Testis (tissue), 2 donors: ENCODE measurements at regions not wholly inside any gene's neighbourhood (a gene's known extent, or its start where the extent isn't known, plus 50 kb on each side); places are given as distances from the start of the nearest gene placed in this dataset.

ENCODE experiments used
- DNase-seq: peaks from one replicate; pipeline ENCODE4 v3.0.0-alpha.2; 2019
- H3K27ac ChIP-seq, 2 donors: fragments of 200-600 bp; sonication (generic); one replicate each; pipeline ENCODE4 v1.5.1; 2019
- H3K27me3 ChIP-seq: fragments of 200-600 bp; sonication (generic); one replicate; pipeline ENCODE4 v1.5.1; 2019
- H3K36me3 ChIP-seq: fragments of 200-600 bp; sonication (generic); one replicate; pipeline ENCODE4 v1.5.1; 2017; ENCODE audit warnings: low read depth; ENCODE audit errors: missing control alignments
- H3K4me1 ChIP-seq: fragments of 200-600 bp; sonication (generic); one replicate; pipeline ENCODE4 v1.5.1; 2019
- H3K4me3 ChIP-seq, 2 donors: fragments of 200-600 bp; sonication (generic); one replicate each; pipeline ENCODE4 v1.5.1; 2017 to 2019
- H3K9me3 ChIP-seq: fragments of 200-600 bp; sonication (generic); one replicate; pipeline ENCODE4 v1.5.1; 2017
- CTCF ChIP-seq, 3 experiments: fragments of 450-650 bp in 2 of 3; fragments of 200-600 bp in 1 of 3; sonication (generic) in 1 of 3; IDR thresholded peaks; one replicate each; pipeline ENCODE4 v1.5.1; 2016 to 2019; ENCODE audit warnings: antibody characterized with exemption in 3 of 3, mild to moderate bottlenecking in 2 of 3, moderate library complexity in 1 of 3
- POLR2A ChIP-seq: fragments of 450-650 bp; IDR thresholded peaks from one replicate; pipeline ENCODE4 v1.6.1; 2017; ENCODE audit warnings: antibody characterized with exemption, mild to moderate bottlenecking, moderate library complexity
- WGBS, 2 donors: methylation state at CpG; one replicate each; pipeline ENCODE4 v1.1.5; 2018; 5-methylcytosine and 5-hydroxymethylcytosine counted together
- intact Hi-C: fragments of 100-400 bp; cut with DNase I; formaldehyde crosslinking; loops from one replicate; pipeline ENCODE4 v1.15.1; 2023; ENCODE audit warnings: low total_unique reads

GRCh38 chr20:53797085-53797484, 203.4 kb upstream of the ZNF217 start:
- Histone ChIP-seq H3K4me3 (no peak overlapping the region), H3K27me3 (no peaks in the 10 kb centered on the region)
- no peak for TF ChIP-seq POLR2A
- TF ChIP-seq CTCF (IDR thresholded peaks at IDR 0.05), result no peak

GRCh38 chr20:53795170-53795569, 201.5 kb upstream of the ZNF217 start:
- Histone ChIP-seq H3K4me1 (no peaks in the 10 kb centered on the region), H3K27ac (no peak overlapping the region), H3K9me3 (no peaks in the 10 kb centered on the region), H3K27me3 (no peaks in the 10 kb centered on the region), H3K36me3 (no peaks in the 10 kb centered on the region), H3K4me3 (no peak overlapping the region)
- TF ChIP-seq CTCF (IDR thresholded peaks at IDR 0.05) (no peak), POLR2A (no peak)
- intact Hi-C loops, result no loop called here
- no peak for DNase-seq
- 92 to 99% methylated on average over 3 of the region's 3 CpGs for WGBS, 2 donors

More at GRCh38 chr20:53797085-53797484, 203.4 kb upstream of the ZNF217 start:
- H3K27ac ChIP-seq, result no peak overlapping the region
- H3K36me3 ChIP-seq, result no peaks in the 10 kb centered on the region
- DNase-seq, result no peak
- intact Hi-C loops, result no loop called here
- WGBS, 2 donors, result 32 to 59% methylated on average over 4 of the region's 4 CpGs
- no peaks in the 10 kb centered on the region for H3K4me1 ChIP-seq
- H3K9me3 ChIP-seq, result no peaks in the 10 kb centered on the region

- DNase-seq, result no peak
- Histone ChIP-seq H3K36me3 (no peaks in the 10 kb centered on the region), H3K27me3 (no peaks in the 10 kb centered on the region), H3K4me3 (no peak overlapping the region), H3K27ac (no peak overlapping the region), H3K9me3 (no peaks in the 10 kb centered on the region), H3K4me1 (no peaks in the 10 kb centered on the region)
- intact Hi-C loops, result no loop called here
- TF ChIP-seq CTCF (IDR thresholded peaks at IDR 0.05) (no peak), POLR2A (no peak)
- WGBS, 2 donors, result 72 to 80% methylated on average over 9 of the region's 9 CpGs
These were observed 201.0 kb upstream of the ZNF217 start for GRCh38 chr20:53794529-53795115.

- no peaks in the 10 kb centered on the region for H3K4me1 ChIP-seq
- H3K27ac ChIP-seq, result no peak overlapping the region
- H3K4me3 ChIP-seq, result no peak overlapping the region
- no peaks in the 10 kb centered on the region for H3K36me3 ChIP-seq
- H3K27me3 ChIP-seq, result no peaks in the 10 kb centered on the region
- no peak for TF ChIP-seq POLR2A
- no peak for TF ChIP-seq CTCF (IDR thresholded peaks at IDR 0.05)
- intact Hi-C loops, result no loop called here
- no peak for DNase-seq
- 96% methylated on average over 7 of the region's 7 CpGs for WGBS, 2 donors
- no peaks in the 10 kb centered on the region for H3K9me3 ChIP-seq
These were observed 200.2 kb upstream of the ZNF217 start for GRCh38 chr20:53793783-53794383.

- H3K9me3 ChIP-seq, result no peaks in the 10 kb centered on the region
- no peaks in the 10 kb centered on the region for H3K36me3 ChIP-seq
- H3K27me3 ChIP-seq, result no peaks in the 10 kb centered on the region
- H3K4me1 ChIP-seq, result no peaks in the 10 kb centered on the region
- 78 to 86% methylated on average over 5 of the region's 5 CpGs for WGBS, 2 donors
- TF ChIP-seq CTCF (IDR thresholded peaks at IDR 0.05) (no peak), POLR2A (no peak)
- DNase-seq, result no peak
- H3K27ac ChIP-seq, result no peak overlapping the region
- intact Hi-C loops, result no loop called here
- H3K4me3 ChIP-seq, result no peak overlapping the region
These were observed 199.4 kb upstream of the ZNF217 start for GRCh38 chr20:53792946-53793536.
